ENCODE measurements at regions not wholly inside any gene's neighbourhood (a gene's known extent, or its start where the extent isn't known, plus 50 kb on each side); places are given as distances from the start of the nearest gene placed in this dataset.

DNA sequence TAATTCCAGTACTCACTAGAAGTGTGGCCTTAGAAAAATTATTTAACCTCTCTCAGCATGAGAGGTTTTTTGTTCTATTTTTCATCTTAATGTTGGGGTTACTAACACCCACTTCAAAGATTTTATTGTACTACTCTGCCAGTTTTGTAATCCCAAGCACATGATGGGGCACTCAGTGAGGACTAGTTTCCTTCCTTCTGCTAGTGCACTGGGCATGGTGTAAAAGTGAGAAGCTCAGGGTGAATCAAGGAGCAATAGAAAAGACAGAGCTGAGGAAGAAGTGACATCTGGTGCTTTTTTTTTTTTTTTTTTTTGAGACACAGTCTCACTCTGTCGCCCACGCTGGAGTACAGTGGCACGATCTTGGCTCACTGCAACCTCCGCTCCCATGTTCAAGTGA is 439.4 kb upstream of the ARID1B start:
- H3K4me3 Mint-ChIP-seq = no peak overlapping the region

DNA sequence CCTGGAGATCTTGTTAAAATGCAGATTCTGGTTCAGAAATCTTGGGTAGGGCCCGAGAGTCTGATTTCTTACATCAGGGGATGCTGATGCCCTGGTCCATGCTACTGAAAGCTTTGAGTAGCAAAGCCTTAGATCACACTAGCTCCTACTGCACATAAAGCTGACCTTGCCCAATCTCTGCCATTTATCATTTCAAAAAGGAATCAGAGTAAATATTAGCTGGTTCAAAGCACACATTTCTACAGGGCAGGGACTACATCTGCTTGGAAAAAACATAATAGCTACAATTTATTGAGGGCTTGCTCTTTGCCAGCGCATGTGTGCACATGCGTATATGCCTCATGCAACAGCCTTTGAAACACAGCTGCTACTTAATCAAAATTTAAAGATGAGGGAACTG is 440.4 kb upstream of the ARID1B start:
- Mint-ChIP-seq H3K4me3 (no peak overlapping the region), H3K4me1 (no peaks in the 10 kb centered on the region), H3K9me3 (peaks cover 19% of the 10 kb centered on the region), H3K36me3 (peaks cover 2% of the 10 kb centered on the region), H3K27me3 (ENCODE audit: low read depth) (peaks cover 11% of the 10 kb centered on the region), H3K27ac (no peak overlapping the region)
- TF ChIP-seq, protein P1, sequence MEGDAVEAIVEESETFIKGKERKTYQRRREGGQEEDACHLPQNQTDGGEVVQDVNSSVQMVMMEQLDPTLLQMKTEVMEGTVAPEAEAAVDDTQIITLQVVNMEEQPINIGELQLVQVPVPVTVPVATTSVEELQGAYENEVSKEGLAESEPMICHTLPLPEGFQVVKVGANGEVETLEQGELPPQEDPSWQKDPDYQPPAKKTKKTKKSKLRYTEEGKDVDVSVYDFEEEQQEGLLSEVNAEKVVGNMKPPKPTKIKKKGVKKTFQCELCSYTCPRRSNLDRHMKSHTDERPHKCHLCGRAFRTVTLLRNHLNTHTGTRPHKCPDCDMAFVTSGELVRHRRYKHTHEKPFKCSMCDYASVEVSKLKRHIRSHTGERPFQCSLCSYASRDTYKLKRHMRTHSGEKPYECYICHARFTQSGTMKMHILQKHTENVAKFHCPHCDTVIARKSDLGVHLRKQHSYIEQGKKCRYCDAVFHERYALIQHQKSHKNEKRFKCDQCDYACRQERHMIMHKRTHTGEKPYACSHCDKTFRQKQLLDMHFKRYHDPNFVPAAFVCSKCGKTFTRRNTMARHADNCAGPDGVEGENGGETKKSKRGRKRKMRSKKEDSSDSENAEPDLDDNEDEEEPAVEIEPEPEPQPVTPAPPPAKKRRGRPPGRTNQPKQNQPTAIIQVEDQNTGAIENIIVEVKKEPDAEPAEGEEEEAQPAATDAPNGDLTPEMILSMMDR (IDR thresholded peaks at IDR 0.05; ENCODE audit: unreplicated experiment) = no peak
- DNase-seq (ENCODE audit: low spot score in 2 of 2, unreplicated experiment in 2 of 2) = no peak

More for the DNA sequence above, 439.4 kb upstream of the ARID1B start:
- Mint-ChIP-seq H3K36me3 (peaks cover 2% of the 10 kb centered on the region), H3K27ac (no peak overlapping the region), H3K27me3 (ENCODE audit: low read depth) (peaks cover 18% of the 10 kb centered on the region), H3K9me3 (peaks cover 11% of the 10 kb centered on the region), H3K4me1 (no peaks in the 10 kb centered on the region)
- DNase-seq (ENCODE audit: low spot score in 2 of 2, unreplicated experiment in 2 of 2) = no peak
- TF ChIP-seq, protein P1 (IDR thresholded peaks at IDR 0.05; ENCODE audit: unreplicated experiment) = no peak

DNA sequence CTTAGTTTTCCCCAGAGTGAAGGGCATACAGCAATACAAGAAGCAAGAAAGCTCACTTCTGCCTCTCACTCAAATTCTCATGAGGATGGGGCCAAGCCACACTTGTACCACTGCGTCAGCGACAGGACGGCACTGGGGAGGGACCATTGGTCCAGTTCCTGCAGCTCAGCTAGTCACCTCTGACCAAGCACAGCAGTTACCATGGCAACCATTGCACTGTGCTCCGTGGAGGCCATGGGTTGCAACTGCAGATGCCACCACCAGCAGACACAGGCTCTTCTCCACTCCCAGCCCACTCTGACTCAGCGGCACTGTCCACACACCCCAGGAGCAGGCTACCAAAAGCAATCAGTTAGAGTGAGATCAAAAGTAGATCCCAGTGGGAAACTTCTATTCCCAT is 441.1 kb upstream of the ARID1B start:
- Mint-ChIP-seq H3K27ac (no peak overlapping the region), H3K9me3 (peaks cover 25% of the 10 kb centered on the region), H3K36me3 (peaks cover 3% of the 10 kb centered on the region), H3K27me3 (ENCODE audit: low read depth) (peaks cover 5% of the 10 kb centered on the region), H3K4me3 (no peak overlapping the region), H3K4me1 (no peaks in the 10 kb centered on the region)
- DNase-seq (ENCODE audit: low spot score in 2 of 2, unreplicated experiment in 2 of 2) = no peak
- TF ChIP-seq, protein P1 (IDR thresholded peaks at IDR 0.05; ENCODE audit: unreplicated experiment) = no peak

DNA sequence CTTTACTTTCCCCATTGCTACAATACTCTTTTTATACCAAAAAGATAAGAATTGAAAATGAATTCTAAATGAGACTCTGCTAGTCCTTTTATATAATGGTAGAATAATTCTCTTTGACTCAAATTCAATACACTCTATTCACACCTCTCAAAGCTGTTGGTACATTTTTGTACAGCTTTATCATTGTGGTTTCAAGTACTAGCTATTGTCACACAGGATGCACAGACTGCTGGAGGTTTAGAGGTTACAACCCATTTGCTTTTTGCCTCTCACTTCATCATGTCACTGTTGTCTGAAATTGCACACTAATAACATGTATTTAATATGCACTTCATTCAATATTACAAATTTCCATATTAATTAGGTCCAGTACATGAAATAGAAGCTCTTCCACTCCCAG is 442.2 kb upstream of the ARID1B start:
- H3K9me3 Mint-ChIP-seq = peaks cover 28% of the 10 kb centered on the region
- peaks cover 2% of the 10 kb centered on the region for H3K27me3 Mint-ChIP-seq (ENCODE audit: low read depth)
- H3K4me1 Mint-ChIP-seq = no peaks in the 10 kb centered on the region
- H3K36me3 Mint-ChIP-seq = peaks cover 5% of the 10 kb centered on the region
- no peak overlapping the region for H3K27ac Mint-ChIP-seq
- H3K4me3 Mint-ChIP-seq = no peak overlapping the region
- no peak for DNase-seq (ENCODE audit: low spot score in 2 of 2, unreplicated experiment in 2 of 2)
- TF ChIP-seq, protein P1 (IDR thresholded peaks at IDR 0.05; ENCODE audit: unreplicated experiment) = no peak

DNA sequence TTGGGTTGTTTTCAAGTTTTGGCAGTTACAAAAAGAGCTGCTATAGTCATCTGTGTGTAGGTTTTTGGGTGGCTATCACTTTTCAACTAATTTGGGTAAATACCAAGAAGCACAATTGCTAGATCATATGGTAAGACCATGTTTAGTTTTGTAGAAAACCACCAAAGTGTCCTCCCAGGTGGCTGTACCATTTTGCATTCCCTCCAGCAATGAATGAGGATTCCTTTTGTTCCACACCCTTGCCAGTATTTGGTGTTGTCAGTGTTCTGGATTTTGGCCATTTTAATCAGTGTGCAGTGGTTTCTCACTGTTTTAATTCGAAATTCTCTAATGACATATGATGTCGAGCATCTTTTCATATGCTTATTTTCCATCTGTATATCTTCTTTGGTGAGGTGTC is 457.5 kb upstream of the ARID1B start:
- TF ChIP-seq, protein P1 (IDR thresholded peaks at IDR 0.05; ENCODE audit: unreplicated experiment) = no peak
- Mint-ChIP-seq H3K27ac (no peak overlapping the region), H3K4me1 (peaks cover 4% of the 10 kb centered on the region), H3K4me3 (no peak overlapping the region), H3K36me3 (no peaks in the 10 kb centered on the region), H3K9me3 (peaks cover 24% of the 10 kb centered on the region), H3K27me3 (ENCODE audit: low read depth) (peaks cover 4% of the 10 kb centered on the region)
- DNase-seq (ENCODE audit: low spot score in 2 of 2, unreplicated experiment in 2 of 2) = no peak

DNA sequence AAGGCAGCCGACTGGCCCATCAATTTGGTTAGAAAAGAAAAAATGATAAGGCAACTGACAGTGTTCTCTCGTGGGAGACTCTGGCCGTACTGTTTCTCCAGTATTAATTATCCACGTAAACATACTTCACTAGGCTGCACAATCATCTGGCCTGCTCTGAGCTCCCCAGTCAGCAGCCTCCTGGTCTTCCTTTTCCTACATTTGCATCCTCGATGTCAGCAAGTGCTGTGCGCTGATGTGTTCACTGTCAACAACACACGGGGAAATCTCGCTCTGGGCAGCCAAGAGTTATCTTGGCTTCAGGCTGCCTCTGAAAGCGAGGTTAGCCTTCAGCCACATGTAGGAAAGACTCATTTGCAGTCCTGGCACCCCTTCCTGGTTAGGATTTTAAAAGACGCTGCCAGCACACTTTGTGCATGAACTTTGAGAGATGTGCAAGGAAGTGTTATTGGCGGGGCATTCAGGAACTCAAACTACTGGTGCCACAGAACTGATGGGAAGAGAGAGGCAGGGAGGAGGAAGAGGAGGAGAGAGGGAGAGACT is 460.5 kb upstream of the ARID1B start:
- Mint-ChIP-seq H3K27me3 (ENCODE audit: low read depth) (peaks cover 4% of the 10 kb centered on the region), H3K36me3 (no peaks in the 10 kb centered on the region)

More for the DNA sequence above, 460.5 kb upstream of the ARID1B start:
- Mint-ChIP-seq H3K4me1 (peaks cover 3% of the 10 kb centered on the region), H3K4me3 (no peak overlapping the region), H3K9me3 (peaks cover 4% of the 10 kb centered on the region), H3K27ac (no peak overlapping the region)
- TF ChIP-seq, protein P1 (IDR thresholded peaks at IDR 0.05; ENCODE audit: unreplicated experiment) = no peak
- no peak for DNase-seq (ENCODE audit: low spot score in 2 of 2, unreplicated experiment in 2 of 2)

Data from mesothelial cell of epicardium (in vitro differentiated cells).